GM13977 (cell line): ENCODE measurements at regions not wholly inside any gene's neighbourhood (a gene's known extent, or its start where the extent isn't known, plus 50 kb on each side); places are given as distances from the start of the nearest gene placed in this dataset.

ENCODE experiments used
- DNase-seq: peaks from one replicate; pipeline ENCODE4 v3.0.0; 2012; ENCODE audit warnings: low spot score
- in situ Hi-C: fragments of 300-500 bp; cut with MboI; formaldehyde crosslinking; loops from one replicate; pipeline ENCODE4 v1.12.0; 2022; ENCODE audit warnings: low sequenced_read_pairs, low pct_unique_long_range_greater_than_20kb, mixed read lengths, inconsistent platforms; ENCODE audit not compliant: unreplicated experiment
- TF ChIP-seq, protein P1 (sequence below): IDR thresholded peaks from 2 replicates; pipeline ENCODE4 v1.5.1; 2012; ENCODE audit warnings: mild to moderate bottlenecking, control low read depth; ENCODE audit not compliant: insufficient read depth; ENCODE audit errors: extremely low read depth, missing control alignments

GRCh38 chr5:88407341-88407740 is 138.7 kb upstream of the TMEM161B start:
- TF ChIP-seq, protein P1, sequence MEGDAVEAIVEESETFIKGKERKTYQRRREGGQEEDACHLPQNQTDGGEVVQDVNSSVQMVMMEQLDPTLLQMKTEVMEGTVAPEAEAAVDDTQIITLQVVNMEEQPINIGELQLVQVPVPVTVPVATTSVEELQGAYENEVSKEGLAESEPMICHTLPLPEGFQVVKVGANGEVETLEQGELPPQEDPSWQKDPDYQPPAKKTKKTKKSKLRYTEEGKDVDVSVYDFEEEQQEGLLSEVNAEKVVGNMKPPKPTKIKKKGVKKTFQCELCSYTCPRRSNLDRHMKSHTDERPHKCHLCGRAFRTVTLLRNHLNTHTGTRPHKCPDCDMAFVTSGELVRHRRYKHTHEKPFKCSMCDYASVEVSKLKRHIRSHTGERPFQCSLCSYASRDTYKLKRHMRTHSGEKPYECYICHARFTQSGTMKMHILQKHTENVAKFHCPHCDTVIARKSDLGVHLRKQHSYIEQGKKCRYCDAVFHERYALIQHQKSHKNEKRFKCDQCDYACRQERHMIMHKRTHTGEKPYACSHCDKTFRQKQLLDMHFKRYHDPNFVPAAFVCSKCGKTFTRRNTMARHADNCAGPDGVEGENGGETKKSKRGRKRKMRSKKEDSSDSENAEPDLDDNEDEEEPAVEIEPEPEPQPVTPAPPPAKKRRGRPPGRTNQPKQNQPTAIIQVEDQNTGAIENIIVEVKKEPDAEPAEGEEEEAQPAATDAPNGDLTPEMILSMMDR, result no peak
- in situ Hi-C loops, result no loop called here
- no peak for DNase-seq

DNA sequence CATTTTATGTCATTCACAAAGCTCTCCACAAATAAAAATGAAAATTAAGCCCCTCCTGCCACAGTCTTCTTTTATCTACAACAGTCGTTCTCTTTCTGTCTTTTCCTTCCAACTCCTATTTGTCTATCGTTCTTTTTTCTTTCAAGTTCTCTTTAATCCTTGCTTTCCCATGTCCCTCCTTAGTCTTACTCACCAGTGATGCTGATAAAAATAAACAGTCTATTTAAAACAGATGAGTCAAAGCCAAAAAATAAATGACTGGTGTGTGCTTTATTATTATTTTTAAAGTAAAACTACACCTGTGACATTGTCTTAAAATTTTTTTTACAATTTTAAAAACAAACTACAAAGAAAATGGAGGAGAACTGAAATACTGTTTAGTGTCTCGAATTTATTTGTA is 137.1 kb upstream of the TMEM161B start:
- no peak for DNase-seq
- TF ChIP-seq, protein P1, result no peak
- in situ Hi-C loops, result no loop called here

- TF ChIP-seq, protein P1, result no peak
- in situ Hi-C loops, result no loop called here
- no peak for DNase-seq
Measured at GRCh38 chr5:88404405-88404804, 135.8 kb upstream of the TMEM161B start.

- in situ Hi-C loops, result no loop called here
- DNase-seq, result no peak
- TF ChIP-seq, protein P1, result no peak
Measured at GRCh38 chr5:88401686-88402085, 133.0 kb upstream of the TMEM161B start.

GRCh38 chr5:88401228-88401627 is 132.6 kb upstream of the TMEM161B start:
- TF ChIP-seq, protein P1, result no peak
- in situ Hi-C loops, result no loop called here

DNA sequence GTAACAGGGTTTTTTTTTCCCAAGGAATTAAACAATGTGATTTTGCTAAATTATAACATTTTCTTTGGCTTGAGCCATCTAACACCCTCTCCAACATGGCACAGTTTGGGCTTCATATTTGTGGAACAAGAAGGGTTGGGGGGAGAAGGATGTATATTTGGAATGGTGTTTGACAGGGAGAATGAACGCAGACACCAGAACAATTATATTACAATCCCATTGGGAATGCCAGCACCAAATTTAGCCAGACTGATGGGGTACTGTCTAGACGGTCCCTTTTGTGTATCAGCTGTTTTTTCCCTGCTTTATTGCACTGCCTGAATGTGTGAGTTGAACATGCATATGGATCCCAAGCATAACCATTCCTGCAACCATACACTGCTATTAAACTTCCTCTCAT is 130.9 kb upstream of the TMEM161B start:
- in situ Hi-C loops, result no loop called here
- TF ChIP-seq, protein P1, result no peak
- no peak for DNase-seq

More at GRCh38 chr5:88401228-88401627, 132.6 kb upstream of the TMEM161B start:
- no peak for DNase-seq

DNA sequence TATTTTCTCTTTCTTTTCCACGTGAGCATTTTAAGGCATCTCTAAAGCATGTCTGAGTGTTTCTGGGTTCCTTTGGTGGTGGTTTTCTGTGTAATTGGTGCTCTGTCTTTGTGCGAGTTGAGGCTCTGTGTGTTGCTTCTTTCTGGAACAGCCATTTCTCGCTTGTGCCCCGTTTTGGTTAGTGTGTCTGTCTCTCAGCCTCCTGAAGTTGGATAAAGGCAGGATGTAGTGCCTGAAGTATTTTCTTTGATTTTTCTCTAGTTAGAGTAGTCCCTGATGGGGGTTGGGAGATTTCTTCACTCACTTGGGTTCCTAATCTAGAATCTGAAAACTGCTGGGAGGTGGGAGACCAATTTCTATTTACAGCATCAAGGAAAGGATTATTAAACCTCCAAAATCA is 129.7 kb upstream of the TMEM161B start:
- in situ Hi-C loops, result no loop called here
- TF ChIP-seq, protein P1, result no peak
- DNase-seq, result no peak
